Muscle of arm (tissue), 1 donor: ENCODE measurements at regions not wholly inside any gene's neighbourhood (a gene's known extent, or its start where the extent isn't known, plus 50 kb on each side); places are given as distances from the start of the nearest gene placed in this dataset.
"Not testable (repeated sequence)": the region's sequence is repeated elsewhere in the genome, so short reads cannot be mapped to it uniquely, and the experiment has no call there.

Source experiments
- DNase-seq: peaks from one replicate; pipeline ENCODE4 v3.0.0-alpha.2; 2013

DNA sequence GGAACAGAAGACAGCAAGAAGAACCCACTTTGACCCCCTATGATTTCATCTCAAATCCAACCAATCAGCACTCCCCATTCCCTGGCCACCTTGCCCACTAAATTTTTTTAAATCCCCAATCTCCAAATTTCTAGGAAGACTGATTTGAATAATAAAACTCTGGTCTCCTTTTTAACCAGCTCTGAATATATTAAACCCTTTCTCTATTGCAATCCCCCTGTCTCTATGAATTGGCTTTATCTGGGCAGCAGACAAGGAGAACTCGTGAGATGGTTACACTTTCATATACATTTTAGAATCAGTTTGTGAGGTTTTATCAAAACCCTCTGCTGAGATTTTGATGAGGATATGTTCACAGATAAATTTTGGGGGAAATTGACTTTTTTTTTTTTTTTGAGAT, 90.3 kb upstream of the TRIM24 start:
- DNase-seq: no peak

DNA sequence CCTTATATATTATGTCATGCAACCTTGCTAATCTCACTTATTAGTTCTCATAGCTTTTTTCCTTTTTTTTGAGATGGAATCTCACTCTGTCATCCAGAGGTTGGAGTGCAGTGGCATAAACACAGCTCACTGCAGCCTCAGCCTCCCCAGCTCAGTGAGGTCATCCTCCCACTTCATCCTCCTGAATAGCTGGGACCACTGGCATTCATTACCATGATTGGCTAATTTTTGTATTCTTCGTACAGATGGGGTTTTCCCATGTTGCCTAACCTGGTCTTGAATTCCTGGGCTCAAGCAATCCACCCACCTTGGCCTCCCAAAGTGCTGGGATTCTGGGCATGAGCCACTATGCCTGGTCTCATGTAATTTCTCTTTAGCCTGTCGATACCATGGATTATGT, 89.1 kb upstream of the TRIM24 start:
- DNase-seq: no peak

DNA sequence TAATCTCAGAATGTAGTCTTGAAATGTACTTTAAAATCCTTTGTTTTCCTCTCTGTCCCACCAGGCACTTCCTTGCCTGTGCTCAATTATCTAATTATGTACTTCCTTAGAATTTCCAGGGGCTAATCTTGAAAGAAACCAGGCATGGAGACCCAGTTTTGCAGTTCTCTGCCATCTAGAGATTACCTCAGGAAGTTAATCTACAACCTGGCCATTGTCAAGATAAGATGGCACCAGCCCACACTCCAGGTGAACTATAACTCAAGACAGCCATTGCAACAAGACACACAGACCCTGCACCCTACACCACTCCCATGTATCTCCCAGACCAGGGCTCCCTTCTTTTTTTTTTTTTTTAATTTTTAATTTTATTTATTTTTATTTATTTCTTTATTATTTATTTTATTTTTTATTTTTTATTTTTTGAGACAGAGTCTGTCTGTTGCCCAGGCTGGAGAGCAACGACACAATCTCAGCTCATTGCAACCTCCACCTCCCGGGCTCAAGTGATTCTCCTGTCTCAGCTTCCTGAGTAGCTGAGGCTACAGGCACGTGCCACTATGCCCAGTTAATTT, 85.9 kb upstream of the TRIM24 start:
- DNase-seq: no peak

DNA sequence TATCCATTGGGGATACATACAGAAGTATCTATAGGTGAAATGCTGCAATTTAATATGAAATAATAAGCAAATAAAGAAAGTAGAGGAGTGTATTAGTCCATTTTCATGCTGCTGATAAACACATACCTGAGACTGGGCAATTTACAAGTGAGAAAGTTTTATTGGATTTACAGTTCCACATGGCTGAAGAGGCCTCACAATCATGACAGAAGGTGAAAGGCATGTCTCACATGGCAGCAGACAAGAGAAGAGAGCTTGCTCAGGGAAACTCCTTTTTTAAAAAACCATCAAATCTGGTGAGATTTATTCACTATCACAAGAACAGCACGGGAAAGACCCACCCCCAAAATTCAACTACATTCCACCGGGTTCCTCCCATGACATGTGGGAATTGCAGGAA, 82.8 kb upstream of the TRIM24 start:
- no peak for DNase-seq

DNA sequence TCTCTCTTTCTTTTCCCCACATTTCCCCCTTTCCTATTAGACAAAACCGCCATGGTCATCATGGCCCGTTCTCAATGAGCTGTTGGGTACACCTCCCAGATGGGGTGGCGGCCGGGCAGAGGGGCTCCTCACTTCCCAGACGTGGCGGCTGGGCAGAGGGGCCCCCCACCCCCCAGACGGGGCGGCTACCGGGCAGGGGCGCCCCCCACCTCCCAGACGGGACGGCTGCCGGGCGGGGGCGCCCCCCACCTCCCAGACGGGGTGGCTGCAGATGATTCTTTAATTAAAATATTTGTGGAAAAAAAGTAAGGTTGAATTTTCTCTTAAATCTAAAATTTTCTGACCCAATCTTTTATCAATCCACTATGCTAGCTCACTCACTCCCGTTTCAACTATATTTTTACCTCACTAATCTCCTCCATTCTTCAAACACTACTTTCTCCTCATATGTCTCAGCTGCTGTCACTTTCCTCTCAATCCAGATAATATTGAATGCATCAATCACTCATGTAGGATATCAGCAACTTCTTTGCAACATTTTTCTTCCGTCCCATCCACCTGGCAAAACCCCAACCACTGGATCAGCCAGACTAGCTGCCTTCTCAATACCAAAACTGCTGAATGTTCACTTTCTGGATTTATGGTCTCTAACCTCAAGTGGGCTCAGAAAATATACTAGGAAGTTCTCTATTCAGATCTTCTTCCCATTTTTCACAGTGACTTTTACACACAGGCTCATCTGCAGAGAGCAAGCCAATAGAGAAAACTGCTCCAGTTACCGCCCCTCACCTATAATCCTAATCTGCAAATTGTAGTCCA, 81.1 kb upstream of the TRIM24 start:
- no peak for DNase-seq

DNA sequence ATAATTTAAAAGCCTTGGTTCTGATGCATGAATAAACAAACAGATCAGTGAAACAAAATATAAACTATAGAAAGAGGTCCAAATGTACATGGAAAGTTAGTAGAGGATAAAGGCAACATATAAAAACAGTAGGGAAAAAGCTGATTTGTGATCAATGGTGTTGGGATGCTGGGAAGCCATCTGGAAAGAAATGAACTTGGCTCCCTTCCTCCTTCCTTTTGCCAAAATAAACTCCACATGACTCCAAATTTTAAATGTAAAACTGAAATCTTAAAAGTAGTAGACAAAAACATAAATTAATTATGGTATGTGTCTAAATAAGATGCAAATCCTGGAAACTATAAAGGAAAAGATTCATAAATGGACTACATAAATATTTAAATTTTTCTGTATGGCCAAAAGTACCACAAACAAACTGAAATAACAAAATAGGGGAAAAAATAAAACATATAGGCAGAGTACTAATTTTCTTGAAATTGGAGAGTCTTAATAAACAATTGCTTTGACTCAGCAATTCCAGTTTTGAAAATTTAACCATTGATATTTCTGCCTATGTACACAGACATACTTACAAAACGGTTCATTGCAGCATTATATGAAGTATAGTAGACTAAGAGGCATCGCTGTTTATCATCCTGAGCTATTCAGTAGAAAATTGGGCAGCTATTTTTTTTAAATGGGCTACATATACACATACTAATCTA, 77.0 kb upstream of the TRIM24 start:
- peak; percentile 33 for DNase-seq

DNA sequence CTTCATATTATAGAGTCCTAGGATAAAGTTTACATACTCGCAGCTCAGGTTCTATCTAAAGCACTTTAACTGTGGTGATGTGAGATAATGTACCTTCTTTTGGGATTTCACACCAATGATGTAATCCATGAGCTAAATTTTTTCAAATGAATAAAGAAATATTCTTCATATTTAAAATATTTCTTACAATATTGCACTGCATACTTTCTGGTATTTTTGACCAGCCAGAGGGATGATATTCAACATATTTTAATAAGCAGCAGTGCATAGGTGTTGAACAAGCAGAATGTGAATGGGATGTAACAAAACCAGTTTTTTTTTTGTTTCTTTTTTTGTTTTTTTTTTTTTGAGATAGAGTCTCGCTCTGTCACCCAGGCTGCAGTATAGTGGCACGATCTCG, 73.2 kb upstream of the TRIM24 start:
- DNase-seq: no peak

DNA sequence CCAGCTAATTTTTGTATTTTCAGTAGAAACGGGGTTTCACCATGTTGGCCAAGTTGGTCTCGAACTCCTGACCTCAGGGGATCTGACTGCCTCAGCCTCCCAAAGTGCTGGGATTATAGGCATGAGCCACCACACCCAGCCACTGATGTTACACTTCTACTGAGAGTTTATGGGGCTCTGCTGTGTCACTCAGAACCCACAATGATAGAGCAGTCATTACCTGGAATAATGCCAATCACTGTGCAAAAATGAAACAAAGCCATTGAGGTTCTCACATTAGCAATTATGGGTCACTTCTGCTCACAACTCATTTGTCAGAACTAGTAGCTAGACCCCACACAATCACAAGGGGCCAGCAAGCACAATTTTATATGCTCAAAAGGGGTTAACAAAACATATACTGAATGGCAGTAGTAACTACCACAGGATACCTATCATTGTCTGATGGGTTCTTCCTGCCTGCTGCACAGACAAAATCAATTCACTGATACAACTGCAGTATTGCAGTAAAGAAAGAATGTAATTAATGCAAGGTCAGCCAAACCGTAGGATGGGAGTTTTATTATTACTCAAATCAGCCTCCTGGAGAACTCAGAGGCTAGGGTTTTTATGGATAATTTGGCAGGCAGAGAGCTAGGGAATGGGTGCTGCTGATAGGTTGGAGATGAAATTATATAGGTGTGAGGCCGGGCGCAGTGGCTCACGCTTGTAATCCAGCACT, 72.1 kb upstream of the TRIM24 start:
- no peak for DNase-seq

DNA sequence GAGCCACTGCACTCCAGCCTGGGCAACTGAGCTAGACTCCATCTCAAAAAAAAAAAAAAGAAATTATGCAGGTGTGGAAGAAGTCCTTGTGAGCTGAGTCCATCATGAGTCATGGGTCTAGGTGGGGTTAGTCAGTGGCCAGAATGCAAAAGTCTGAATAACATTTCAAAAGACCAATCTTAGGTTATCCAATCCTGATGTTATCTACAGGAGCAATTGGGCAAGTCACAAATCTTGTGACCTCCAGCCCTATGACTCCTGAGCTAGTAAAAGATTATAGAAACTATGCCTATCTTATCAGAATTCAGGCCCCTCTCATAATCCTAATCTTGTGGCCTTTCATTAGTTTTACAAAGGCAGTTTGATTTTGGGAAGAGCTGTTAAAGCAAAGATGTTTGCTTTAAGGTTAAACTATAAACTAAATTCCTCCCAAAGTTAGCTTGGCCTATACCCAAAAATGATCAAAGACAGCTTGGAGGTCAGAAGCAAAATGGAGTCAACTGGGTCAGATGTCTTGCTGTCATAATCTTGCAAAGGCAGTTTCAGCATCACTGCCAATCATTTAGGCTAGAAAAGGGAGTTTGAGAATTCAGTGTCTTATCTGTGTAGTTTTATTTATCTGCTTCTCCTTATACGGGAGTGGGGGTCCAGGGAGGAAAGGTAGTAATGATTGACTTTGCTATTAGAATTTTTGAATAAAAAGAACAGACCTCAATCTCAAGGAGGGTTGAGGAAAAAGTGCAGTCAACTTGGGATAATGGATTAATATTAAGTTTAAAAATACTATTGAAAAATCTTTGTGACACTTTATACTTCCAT, 71.2 kb upstream of the TRIM24 start:
- DNase-seq: no peak

DNA sequence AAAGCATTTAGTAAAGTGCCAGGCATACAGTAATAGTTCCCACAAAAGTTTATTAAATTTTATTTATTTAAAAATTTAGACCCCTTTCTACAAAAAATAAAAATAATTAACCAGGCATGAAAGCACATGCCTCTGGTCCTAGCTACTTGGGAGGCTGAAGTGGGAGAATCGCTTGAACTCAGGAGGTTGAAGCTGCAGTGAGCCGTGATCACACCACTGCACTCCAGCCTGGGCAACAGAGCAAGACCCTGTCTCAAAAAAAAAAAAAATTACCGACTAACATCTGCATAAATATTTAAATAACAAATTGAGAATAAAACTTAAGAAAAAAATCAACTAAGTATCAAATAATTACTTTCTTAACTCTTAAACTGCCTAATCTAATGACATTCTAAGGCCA, 64.3 kb upstream of the TRIM24 start:
- no peak for DNase-seq

DNA sequence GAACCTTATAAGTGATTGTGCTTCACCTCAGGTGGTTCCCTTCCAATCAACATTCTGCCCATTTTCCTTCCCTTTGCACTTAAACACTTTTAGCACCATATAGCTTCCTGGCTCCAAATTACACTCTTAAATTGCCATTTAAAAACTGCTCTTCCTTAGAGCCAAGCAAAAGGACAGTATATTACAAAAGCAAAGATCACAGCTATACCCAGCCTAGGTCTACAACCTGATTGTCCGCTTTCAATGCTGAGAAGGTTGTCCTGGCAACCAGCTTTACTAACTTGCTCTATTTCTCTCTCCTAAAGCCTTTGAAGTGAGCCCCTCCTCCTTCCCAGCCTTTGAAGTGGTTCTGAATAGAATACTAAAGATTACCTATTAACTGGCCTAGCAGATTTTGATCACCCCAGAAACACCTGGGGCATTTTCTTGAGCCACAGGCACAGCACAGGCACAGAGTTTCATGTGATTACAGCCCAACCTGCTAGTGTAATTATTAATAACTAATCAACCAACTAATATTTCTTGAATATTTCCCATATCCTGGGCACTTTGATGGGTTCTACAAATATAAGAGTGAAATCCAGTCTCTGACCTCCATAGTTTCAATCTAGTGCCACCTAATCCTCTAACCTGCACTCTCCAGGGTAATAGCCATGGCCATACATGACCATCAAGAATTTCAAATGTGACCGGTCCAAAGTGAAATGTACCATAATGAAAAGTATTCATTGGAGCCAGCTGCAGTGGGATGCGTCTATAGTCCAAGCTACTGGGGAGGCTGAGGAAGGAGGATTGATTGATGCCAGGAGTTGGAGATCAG, 63.6 kb upstream of the TRIM24 start:
- DNase-seq: no peak

DNA sequence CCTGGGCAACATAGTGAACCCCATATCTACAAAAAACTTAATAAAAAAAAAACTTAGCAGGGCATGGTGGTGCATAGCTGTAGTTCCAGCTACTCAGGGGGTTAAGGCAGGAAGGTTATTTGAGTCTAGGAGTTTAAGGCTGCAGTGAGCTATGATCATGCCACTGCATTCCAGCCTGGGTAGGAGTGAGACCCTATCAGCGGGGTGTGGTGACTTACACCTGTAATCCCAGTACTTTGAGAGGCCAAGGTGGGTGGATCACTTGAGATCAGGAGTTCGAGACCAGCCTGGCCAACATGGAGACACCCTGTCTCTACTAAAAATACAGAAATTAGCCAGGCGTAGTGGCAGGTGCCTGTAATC, 63.0 kb upstream of the TRIM24 start:
- not testable (repeated sequence) for DNase-seq

DNA sequence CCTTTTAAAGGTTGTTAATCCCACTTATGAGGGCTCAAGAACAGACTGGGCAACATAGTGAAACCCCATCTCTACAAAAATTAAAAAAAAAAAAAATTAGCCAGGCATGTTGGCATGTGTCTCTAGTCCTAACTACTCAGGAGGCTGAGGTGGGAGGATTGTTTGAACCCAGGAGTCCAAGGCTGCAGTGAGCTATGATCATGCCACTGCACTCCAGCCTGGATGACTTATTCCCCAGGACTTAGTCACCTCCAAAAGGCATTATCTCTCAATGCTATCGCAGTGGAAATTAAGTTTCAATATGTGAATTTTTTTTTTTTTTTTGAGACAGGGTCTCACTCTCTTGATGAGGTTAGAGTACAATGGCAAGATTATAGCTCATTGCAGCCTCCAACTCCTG, 61.2 kb upstream of the TRIM24 start:
- no peak for DNase-seq

DNA sequence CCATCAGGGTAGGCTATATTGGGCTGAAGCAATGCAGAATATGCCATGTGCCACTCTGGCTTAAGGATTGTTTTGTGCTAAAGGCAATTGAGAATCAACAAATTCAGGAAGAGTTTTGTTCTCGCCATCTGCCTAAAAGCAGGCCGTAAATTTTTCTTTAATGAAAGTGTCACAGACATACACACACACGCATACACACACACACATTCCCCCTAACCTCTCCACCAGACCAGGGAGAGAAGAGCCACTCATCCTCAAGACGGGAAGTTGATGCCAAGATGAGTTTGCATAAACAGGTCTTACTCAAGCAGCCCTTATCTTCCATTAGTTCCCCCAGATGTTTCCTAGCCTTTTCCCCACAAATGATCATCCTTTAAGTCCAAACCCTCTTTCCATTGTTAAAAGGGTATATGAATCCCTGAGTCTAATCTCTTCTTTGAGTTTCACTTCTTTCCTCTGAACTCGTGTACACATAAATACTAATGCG, 59.6 kb upstream of the TRIM24 start:
- DNase-seq: no peak

DNA sequence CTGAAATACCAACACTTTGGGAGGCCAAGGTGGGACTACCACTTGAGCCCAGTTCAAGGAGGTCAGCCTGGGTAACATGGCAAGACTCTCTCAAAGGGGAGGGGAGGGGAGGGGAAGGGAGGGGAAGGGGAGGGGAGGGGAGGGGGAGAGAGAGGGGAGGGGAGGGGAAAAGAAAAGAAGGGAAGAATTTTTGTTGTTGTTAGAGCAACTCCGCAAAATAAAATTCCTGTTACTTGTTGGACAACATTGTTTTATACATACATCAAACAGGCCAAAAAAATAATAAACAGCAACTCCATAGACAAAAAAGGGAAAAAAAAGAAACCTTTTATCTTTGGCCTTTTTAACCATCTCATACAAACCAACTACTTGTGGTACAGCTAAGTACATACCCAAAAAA, 57.3 kb upstream of the TRIM24 start:
- DNase-seq: no peak

DNA sequence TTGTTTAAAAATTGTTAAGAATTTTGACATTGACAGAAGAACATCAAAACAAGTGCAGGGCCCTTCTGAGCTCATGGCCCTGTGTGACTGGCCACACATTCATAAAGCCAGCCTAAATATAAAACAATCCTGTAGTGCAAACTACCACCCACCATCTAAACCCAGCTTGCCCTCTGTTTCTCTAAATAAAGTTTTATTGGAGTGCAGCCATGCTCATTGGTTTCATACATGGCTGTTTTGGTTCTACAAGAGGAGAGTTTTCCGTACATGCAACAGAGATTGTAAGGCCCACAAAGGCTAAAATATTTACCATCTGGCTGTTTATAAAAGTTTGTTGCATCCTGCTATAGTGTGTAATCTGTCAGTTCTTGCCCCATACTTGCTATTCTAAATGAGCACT, 54.6 kb upstream of the TRIM24 start:
- no peak for DNase-seq

DNA sequence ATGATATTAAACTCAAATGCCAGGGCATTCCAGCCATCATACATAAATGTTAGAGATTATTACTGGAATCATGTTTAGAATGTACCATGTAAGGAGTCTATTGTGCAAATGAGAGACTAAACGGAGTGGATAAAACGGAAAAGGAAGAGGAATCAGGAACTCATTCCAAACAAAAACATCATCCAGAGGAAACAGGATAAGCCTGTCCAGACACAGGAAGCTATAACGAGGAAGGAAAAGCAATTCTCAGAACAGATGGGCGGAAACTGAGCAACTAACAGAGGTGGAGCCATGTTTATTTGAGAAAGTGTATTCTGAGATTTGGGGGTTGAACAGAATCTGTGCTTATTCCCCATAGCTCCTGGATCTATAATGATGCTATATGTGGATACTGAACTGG, 52.3 kb upstream of the TRIM24 start:
- DNase-seq: no peak
